C4-2B (cell line): ENCODE measurements at regions not wholly inside any gene's neighbourhood (a gene's known extent, or its start where the extent isn't known, plus 50 kb on each side); places are given as distances from the start of the nearest gene placed in this dataset.

Experiments
- CTCF ChIP-seq: fragments of 450-650 bp; conservative IDR thresholded peaks from 2 replicates; pipeline ENCODE4 v1.5.1; 2017; ENCODE audit warnings: mild to moderate bottlenecking
- ZFX ChIP-seq: fragments of 450-650 bp; IDR thresholded peaks from 2 replicates; pipeline ENCODE4 v1.6.1; 2017

GRCh38 chrX:155767876-155768769 is 113.0 kb upstream of the VAMP7 start:
- TF ChIP-seq CTCF (no peak), ZFX (no peak)
